Medulla oblongata (tissue), 1 donor: ENCODE measurements at regions not wholly inside any gene's neighbourhood (a gene's known extent, or its start where the extent isn't known, plus 50 kb on each side); places are given as distances from the start of the nearest gene placed in this dataset.

Experiments used
- DNase-seq: peaks from one replicate; pipeline ENCODE4 v3.0.0-alpha.2; 2015; ENCODE audit errors: extremely low spot score

DNA sequence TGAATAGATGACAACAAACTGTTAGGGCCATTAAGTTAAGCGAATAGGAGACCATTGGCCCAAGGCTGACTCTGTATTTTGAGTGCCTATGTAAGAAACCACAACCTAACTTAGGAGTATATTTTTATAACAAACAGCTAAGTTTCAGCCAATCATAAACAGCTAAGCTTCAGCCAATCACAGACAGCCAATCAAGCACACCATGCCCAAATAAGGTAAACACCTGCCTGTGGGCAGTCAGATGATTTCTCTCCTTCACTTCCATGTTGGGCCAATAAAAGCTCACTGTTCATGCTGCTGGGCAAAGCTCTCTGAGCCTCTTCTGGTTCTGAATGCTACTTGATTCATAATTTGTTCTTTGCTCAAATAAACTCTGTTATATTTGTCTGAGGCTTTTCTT lies 344.6 kb downstream of the BTG1 start:
- no peak for DNase-seq

DNA sequence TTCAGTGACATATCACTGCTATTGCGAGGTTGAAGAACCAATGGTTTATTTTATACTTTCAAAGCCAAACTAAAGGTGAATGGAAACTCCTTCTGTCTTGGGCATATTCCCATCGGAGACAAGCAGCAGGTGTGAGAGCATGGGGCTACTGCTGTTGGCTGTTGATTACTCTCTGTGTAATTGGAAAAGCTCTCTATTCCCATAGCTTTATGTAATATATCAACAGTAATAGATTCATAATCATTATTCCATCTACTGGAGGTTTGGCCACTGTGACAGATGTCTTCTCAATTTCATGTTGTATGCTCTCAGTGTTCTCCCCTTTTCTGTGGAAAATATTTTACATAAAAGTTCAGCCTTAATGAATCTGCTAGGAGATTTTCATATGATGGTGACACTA lies 352.0 kb downstream of the BTG1 start:
- no peak for DNase-seq

DNA sequence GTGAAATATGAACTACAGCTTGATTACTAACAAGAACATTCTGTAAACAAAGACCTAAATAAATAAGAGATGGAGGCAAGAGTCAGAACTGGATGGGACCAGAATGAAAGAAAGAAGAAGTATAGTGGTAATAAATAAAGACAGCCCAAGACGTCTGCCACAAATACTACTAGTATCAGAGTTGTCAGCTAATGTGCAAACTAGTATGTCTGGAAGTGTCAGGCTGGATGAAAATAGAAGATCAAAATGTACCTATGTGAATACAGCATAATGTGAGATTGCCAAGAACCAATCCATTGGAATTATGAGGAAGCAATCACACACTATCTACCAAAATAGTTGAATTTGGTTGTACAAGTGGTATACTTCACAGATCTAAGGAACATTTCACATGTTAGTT lies 353.0 kb downstream of the BTG1 start:
- DNase-seq = no peak

DNA sequence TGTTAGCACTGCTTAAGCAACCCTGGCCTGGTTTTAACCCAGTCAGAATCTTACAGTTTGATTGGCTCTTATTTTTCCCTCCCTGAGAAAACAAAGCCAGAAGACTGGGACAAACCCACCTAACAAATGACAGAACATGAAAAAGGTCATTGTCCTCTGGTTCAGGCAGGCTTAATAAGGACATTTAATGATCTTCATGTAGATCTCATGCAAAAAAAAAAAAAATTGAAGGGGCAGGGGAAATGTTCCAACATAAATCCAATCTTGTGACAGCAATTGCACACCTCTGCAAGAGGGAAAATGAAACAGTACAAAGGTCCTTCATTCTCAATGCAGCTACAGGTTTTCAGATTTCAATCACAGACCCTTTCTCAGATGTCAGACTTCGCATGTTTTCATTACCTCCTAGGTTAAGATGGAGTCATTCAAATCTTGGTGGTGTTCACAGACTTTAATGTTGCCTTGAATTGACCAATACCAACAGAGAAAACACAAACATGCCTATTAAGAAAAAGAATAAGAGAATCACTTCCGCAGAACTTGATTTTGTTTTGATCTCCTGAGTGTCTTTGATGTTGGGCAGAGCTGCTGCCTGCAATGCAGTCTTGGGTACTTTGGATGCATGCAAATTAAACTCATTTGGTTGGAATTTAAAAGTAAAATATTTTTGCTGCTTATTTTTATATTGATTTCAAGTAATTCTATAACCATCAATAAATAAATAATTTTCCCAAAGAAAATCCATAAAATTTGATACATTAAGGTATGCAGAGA lies 359.0 kb downstream of the BTG1 start:
- no peak for DNase-seq

DNA sequence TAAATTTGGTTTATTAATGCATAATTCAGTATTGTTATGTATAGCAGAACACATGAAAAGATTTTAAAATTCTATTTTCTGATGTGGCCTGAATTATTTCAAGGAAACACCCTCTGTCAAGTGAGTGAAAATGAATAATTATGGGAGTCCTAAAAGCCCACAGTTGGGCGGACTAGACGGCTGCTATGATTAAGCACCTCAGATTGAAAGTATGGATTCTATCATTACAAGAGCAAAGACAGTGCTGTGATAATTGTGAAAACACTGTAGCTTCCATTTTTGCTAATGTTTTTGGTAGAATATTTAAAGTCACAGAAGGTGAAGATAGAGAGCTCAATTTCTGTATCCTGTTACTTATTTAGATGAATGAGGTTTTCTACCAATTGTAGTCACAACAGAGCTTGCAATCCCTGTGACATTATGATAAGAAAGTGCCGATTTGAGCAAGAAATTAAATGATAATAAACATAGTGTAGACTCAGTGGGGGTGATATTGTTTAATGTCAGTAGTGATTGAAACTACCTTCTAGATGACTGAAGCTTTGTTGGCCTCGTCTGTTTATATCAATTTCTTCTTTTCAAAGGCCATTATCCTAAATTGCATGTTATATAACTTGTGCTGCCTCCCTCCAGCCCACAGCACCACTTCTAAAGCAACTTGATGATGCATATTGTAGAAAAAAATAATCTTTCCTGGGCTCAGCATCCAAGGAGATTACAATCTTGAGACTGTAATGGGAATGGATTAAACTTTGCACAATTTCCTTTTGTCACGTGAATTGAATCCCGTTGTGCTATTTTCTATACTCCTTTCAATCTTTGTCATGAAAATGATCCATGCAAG lies 359.8 kb downstream of the BTG1 start:
- DNase-seq = no peak

DNA sequence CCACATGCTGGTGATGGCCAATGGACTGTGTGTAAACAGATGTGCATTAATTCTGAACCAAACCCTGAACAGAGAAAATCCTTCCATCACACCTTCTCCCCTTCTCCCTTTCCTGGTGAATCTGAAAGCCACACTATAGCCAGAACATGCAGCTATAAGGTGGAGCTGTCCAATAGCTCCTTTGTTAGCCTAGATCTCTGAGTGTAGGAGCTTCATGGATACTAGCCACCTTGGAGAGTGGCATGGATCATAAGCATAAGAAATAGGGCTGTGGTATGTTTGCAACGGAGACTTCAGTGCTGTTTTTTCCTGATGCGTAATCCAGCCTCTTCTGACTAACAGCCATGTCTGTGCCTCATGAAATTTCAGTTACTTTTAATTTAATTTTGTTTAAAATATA lies 364.5 kb downstream of the BTG1 start:
- DNase-seq = no peak

DNA sequence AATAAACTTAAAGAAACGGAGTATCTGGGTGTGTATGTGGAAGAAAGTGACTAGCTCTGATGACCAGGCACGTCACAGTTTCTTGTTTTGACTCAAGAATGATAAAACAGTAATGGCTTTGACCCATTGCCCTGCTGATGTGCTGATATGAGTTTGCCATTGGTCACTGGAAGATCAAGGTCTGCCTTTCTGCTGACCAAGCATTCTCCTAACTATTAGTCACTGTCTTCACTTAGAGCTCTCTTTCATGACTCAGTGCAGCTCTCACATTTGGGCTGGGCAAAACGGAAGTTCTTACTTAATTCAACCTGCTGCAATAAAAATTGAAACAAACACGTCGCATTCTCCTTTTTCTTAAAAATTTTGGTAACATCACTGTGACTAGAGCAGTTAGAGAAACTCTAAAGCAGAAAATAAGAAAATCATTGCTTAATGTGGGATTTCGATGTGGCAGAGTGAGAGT lies 366.7 kb downstream of the BTG1 start:
- peak; percentile 12 for DNase-seq

DNA sequence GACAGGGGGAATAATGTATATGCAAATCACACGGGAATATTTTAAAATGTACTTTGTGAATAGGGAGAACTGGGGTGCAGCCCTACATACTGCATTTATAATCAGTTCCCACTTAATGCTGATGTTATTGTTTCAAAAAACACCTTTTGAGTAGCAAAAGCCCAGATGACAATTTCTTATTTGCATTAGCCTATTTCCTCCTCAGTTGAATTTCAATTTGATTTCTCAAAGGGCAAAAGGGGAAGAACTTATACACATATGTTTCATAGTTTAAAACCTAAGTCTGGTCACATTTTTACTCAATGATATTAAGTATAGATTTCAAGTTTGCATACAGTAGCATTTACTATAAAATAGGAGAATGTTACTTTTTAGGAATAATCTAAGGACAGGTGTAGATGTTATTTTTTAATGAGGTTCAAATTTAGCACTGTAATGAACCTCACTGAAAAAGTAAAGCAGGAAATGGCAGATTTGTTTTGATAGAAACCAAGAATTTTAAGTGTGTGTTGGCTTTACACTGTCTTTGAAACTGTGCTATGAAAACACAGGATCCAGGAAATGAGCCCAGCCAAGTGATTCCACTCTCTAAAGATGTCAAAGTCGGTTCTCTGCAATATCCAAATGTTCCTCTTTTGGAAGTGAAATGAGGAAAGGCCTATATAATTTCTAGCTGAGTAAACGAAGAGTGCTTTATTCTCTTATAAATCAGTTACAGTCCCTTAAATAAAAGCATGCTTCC lies 367.4 kb downstream of the BTG1 start:
- DNase-seq = no peak

DNA sequence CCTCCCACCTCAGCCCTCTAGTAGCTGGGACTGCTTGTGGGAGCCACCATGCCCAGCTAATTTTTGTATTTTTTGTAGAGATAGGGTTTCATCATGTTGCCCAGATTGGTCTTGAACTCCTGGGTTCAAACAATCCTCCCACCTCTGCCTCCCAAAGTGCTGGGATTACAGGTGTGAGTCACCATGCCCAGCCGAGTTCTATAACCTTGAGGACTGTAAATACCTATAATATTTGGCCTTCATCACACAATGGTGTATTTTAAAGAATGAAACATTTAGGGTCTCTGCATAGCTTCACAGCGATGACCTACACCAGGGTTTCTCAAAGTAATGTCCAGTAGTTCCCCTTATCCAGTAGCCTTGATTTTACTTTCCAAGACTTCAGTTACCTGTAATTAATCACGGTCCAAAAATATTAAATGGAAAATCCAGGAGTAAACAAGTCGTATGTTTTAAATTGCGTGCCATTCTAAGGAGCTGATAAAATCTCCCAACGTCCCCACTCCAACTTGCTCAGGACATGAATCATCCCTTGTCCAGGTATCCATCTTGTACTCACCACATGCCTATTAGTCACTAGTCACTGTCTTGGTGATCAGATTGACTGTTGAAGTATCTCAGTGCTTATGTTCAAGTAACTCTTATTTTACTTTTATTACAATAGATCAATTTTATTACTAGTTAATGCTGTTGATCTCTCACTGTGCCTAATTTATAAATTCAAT lies 368.2 kb downstream of the BTG1 start:
- no peak for DNase-seq

DNA sequence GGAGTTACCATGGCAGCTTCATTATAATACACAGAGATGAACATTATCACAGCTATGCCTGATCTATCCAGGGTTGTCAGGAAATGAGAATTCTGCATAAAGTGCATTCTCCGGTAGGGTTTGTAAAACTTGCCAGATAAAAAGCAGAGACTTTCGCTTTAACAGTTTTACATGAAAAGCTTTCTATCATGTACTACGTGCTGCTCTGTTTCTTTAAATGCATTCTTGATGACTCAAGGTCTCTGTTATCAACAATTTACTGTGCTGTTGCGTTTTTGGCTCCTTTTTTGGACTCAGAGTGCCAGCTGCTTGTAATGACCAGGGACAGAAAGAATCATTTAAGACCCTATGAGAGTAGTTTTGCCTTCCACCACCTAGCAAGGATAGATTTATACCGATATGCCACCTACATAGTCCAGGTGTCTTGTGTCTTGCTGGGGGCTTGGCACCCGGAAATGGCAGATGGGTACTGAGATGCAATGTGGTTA lies 371.2 kb downstream of the BTG1 start:
- DNase-seq = no peak

DNA sequence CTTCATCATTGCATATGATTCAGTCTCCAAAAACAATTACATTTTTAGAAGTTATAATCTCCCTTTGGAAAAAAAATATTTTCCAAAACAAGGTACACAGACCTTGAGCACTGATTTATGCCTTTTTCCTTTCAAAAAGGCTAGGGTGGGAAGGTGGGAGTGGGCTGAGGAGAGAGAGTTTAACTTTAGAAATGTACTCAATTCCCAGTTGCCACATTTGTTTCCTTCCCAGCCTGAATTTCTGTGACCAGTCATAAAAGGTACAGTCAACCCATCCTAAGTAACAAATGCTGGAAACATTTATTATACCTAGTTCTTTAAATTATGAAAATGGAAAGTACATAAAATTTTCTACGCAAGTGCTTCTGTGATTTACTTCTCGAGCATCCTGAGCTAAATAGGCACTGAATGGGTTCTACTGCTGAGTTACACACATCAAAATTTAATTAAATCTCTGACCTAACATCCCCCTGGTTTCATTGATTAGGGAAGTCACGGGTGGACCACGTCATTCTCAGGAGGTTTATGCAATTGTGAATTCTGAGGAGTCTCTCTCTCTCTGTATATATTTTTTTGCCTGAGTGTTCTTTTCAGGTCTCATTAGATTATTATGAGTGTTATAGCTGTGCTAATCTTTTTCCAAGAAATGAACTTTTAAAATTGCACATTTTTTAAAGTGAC lies 371.8 kb downstream of the BTG1 start:
- no peak for DNase-seq

DNA sequence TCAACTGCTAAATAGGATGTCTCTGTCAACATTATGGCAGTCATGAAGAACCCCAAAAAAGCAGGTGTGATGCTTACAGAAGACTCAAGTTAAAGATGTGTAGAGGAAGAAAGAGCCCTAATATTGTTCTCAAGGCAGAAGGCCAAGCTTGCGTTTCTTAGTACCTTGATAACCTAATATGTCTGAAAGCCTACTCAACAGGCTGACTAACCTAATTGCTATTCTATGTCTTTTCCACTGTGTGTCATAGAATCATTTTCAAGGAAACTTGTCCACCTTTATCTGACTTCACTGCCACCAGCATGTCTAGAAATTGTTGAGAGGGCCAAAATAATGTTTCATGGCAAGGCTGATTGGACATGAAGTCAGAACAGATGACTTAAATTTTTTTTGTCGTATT lies 373.2 kb downstream of the BTG1 start:
- DNase-seq = no peak

DNA sequence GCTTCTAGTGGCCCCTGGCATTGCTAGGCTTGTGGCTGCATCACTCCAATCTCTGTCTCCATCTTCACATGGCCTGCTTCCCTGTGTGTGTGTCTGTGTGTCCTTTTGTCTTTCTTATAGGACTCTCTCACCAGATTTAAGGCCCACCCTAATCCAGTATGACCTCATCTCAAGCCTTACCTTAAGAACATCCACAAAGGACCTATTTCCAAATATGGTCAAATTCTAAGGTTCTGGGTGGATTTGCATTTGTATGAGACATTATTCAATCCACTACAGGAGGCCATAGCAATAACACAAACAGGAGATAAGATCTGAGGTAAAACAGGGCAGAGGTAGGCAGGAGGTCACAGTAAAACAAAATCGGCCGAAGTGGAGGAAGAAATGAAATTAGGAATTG lies 375.9 kb downstream of the BTG1 start:
- no peak for DNase-seq

DNA sequence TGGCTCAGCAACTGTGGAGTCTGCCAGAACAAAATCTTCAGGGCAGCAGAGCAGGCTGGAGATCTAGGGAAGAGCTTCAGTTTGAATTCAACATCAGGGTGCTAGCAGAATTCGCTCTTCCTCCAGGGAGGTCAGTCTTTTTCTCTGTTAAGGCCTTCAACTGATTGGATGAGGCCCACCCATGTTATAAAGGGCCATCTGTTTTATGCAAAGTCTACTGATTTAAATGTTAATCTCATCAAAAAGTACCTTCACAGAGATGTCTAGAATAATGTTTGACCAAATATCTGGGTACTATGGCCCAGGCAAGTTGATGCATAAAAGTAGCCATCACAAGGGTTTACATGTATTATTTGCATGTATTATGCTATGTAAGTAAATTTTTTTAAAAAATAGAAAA lies 378.4 kb downstream of the BTG1 start:
- DNase-seq = no peak

DNA sequence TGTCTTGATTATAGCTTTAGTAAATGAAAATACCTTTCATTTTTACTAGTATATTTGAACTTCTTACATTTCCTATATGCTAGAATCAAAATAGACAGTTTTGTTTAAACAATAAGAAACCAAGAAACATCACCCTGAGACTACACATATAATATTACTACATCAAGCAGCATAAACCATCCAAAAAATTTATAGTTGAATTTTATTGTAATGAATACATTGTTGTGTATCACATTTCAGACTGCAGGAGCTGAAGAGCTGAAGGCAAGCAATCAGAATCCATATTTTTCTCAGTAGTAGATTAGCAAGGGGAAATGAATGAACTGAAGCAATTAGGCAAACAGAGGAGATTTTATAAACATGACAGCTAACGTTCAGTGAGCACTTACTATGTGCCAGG lies 379.2 kb downstream of the BTG1 start:
- DNase-seq = no peak

DNA sequence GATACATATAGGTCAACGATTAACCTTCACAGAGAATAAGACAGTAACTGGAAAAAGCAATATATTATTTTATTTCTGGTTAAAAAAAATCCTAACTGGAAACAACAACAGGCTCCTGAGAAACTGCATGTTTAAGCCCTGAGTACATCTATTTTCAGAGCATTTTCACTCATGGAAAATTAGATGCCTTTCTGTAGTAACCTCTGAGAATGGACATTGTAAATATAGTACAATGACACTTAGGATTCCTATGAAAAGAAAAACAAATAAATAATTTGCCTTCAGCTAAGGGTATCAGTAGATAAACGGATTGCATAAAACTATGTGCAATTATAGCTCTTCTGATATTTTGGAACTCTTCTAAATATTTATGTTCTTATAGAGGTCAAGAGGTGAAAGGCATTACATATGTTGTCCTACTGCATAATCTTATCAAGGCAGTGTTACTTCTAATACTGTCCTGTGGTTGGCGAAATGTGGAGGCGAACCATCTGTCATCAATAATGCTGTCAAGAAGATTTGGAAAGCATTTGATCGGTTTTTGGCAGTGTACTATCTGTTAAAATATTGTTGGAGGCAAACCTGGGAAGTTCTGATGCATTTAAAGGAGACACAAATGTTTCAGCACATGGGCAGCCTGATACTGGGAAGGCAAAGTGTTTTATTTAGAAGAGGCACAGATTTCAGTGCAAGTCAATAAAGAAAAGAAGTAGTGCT lies 381.8 kb downstream of the BTG1 start:
- no peak for DNase-seq

DNA sequence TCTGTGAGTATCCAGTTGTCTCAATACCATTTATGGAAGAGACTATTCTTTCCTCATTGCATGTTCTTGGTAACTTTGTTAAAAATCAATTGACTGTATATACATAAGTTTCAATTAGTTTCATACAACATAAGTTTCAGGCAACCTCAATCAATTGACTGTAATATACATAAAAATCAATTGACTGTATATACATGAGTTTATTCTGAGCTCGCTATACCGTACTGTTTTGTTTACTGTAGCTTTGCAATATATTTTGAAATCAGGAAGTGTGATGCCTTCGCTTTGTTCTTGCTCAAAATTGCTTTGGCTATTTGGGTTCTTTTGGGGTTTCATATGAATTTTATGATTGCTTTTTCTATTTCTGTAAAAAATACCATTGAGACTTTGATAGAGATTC lies 392.0 kb downstream of the BTG1 start:
- no peak for DNase-seq

DNA sequence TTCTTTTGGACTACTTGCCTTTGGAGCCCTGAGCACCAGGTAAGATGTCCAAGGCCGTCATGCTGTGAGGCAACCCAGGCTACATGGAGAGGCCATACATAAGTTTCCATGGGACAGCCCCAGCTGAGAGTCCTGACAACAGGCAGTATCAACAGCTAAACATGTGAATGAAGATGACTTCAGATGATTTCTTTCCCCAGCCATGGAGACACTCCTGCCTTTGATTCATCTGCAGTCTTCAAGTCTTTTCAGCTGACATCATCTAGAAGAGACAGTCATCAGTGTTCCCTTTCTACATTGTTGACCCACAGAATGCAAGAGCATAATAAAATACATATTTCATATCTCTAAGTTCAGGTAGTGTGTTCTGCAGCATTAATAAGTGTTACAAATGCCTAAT lies 398.7 kb downstream of the BTG1 start:
- no peak for DNase-seq

DNA sequence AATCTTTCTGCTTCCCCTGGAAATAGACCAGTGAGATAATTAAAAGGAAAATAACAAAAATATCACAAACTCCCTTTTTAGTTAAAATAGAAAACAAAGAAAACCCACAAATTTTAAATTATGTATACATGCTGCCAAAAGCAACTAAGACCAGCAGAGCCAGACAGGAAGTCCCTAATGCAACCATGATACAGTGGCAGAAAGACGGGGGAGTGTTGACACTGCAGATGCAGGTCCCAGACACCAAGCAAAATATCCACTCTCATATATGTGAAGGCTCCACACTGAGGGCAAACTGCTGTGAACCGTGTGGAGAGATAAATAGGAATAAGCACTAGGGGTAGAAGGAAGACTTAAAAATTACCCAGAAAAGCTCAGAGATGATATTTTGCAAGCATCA lies 401.0 kb downstream of the BTG1 start:
- DNase-seq = peak; percentile 17

DNA sequence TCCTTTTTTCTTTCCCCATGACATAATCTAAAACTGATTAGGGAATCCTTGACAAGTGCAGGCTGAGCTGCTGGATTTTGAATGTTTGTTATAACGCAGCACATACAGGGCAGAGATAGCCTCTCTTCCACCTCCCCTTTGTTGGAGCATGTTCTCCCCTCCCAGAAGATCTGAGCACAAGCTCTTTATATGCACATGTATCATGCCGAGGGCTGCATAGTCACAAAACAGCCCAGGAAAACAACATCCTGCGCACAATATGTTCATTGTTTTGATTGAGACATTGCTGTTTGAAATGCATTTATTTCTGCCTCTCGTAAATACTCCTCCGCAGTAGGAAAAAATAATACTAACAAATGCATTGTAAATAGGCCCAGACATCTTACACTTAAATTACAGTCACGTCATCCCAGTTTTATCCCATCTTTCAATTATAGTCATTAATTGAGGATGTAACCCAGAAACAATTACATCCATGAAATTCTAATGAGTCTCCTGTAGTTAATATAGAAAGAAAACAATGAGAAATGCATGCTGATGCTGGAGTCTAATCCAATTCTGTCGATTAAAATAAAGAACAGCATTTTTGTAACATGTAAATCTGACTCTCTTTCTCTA lies 401.8 kb downstream of the BTG1 start:
- peak; percentile 43 for DNase-seq
